HG03097 (cell line): ENCODE measurements at regions not wholly inside any gene's neighbourhood (a gene's known extent, or its start where the extent isn't known, plus 50 kb on each side); places are given as distances from the start of the nearest gene placed in this dataset.

Source experiments
- ATAC-seq: cut with Tn5 transposase; IDR thresholded peaks from one replicate; pipeline ENCODE4 v1.9.1; 2021; ENCODE audit not compliant: unreplicated experiment, low FRiP score

- ATAC-seq, result no peak
Observed at GRCh38 chr16:51757505-51757904, 606.4 kb upstream of the SALL1 start.

- ATAC-seq, result no peak
Observed at GRCh38 chr16:51757124-51757470, 606.0 kb upstream of the SALL1 start.

GRCh38 chr16:51756447-51757123 lies 605.5 kb upstream of the SALL1 start:
- no peak for ATAC-seq

- no peak for ATAC-seq
Observed at GRCh38 chr16:51755577-51756355, 604.7 kb upstream of the SALL1 start.

- no peak for ATAC-seq
Observed at GRCh38 chr16:51755039-51755501, 604.0 kb upstream of the SALL1 start.

GRCh38 chr16:51753467-51754127 lies 602.5 kb upstream of the SALL1 start:
- ATAC-seq, result no peak

- ATAC-seq, result no peak
Observed at GRCh38 chr16:51752438-51752995, 601.4 kb upstream of the SALL1 start.

- no peak for ATAC-seq
Observed at GRCh38 chr16:51747329-51747728, 596.3 kb upstream of the SALL1 start.

GRCh38 chr16:51734220-51734619 lies 583.1 kb upstream of the SALL1 start:
- ATAC-seq, result no peak

GRCh38 chr16:51733181-51733580 lies 582.1 kb upstream of the SALL1 start:
- no peak for ATAC-seq

- no peak for ATAC-seq
Observed at GRCh38 chr16:51731160-51731559, 580.1 kb upstream of the SALL1 start.

- no peak for ATAC-seq
Observed at GRCh38 chr16:51723036-51723724, 572.1 kb upstream of the SALL1 start.

GRCh38 chr16:51722467-51722866 lies 571.4 kb upstream of the SALL1 start:
- ATAC-seq, result no peak

- no peak for ATAC-seq
Observed at GRCh38 chr16:51719376-51719775, 568.3 kb upstream of the SALL1 start.

- ATAC-seq, result no peak
Observed at GRCh38 chr16:51716195-51716594, 565.1 kb upstream of the SALL1 start.

- ATAC-seq, result no peak
Observed at GRCh38 chr16:51713502-51713901, 562.4 kb upstream of the SALL1 start.

- ATAC-seq, result no peak
Observed at GRCh38 chr16:51710905-51711563, 560.0 kb upstream of the SALL1 start.

GRCh38 chr16:51710186-51710585 lies 559.1 kb upstream of the SALL1 start:
- ATAC-seq, result no peak

GRCh38 chr16:51708861-51709260 lies 557.8 kb upstream of the SALL1 start:
- no peak for ATAC-seq

GRCh38 chr16:51707666-51708065 lies 556.6 kb upstream of the SALL1 start:
- no peak for ATAC-seq
